GM12873 (cell line): ENCODE measurements at regions not wholly inside any gene's neighbourhood (a gene's known extent, or its start where the extent isn't known, plus 50 kb on each side); places are given as distances from the start of the nearest gene placed in this dataset.

Experiments used
- TF ChIP-seq, protein P1 (sequence below): IDR thresholded peaks from 2 replicates; pipeline ENCODE4 v1.5.1; 2012; ENCODE audit warnings: low read depth, mild to moderate bottlenecking, moderate library complexity, low read length, control low read depth; ENCODE audit not compliant: insufficient read depth; ENCODE audit errors: missing control alignments

DNA sequence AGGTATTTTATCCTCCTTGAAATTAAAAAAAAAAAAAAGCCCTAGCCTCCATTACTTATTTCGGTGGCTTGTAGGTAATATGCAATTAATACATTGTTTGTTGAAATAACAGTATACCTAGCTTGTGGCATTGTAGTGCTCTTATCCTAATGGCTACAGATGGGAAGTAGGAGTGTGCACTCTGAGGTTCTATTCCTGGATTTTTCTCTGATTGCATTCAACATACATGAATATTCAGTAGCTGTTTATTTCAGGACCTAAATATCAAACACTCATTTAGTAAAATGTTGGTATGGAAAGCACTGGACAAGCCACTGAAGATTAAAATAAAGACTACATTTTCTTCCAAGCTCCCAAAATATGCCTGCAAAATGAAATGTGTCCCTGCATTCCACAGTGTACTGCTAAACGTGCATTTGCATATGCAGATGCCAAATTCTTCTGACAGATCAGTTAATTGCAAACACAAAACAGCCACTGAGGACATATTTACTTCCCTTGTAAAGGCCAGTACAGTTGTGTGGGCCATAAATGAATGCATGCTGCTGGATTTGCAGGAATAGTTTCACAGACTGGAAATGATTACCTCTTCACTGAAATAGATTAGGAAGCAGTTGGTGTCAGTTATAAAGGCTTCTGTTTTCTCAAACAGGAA is 826.1 kb downstream of the PRELID2 start:
- TF ChIP-seq, protein P1, sequence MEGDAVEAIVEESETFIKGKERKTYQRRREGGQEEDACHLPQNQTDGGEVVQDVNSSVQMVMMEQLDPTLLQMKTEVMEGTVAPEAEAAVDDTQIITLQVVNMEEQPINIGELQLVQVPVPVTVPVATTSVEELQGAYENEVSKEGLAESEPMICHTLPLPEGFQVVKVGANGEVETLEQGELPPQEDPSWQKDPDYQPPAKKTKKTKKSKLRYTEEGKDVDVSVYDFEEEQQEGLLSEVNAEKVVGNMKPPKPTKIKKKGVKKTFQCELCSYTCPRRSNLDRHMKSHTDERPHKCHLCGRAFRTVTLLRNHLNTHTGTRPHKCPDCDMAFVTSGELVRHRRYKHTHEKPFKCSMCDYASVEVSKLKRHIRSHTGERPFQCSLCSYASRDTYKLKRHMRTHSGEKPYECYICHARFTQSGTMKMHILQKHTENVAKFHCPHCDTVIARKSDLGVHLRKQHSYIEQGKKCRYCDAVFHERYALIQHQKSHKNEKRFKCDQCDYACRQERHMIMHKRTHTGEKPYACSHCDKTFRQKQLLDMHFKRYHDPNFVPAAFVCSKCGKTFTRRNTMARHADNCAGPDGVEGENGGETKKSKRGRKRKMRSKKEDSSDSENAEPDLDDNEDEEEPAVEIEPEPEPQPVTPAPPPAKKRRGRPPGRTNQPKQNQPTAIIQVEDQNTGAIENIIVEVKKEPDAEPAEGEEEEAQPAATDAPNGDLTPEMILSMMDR = no peak

DNA sequence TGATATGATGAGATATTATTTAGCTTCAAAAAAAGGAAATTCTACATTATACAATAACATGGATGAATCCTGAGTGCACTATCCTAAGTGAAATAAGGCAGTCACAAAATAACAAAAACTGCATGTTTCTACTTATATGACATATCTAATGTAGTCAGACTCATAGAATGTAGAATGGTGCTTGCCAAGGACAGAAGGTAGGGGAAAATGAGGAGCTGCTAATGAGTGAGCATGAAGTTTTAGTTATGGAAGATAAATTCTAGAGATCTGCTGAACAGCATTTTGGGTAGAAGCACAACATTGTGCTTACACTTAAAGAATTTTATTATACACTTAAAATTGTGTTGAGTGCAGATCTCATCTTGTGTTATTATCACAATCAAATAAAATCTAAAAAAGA is 812.4 kb downstream of the KCTD16 start:
- TF ChIP-seq, protein P1 = no peak

DNA sequence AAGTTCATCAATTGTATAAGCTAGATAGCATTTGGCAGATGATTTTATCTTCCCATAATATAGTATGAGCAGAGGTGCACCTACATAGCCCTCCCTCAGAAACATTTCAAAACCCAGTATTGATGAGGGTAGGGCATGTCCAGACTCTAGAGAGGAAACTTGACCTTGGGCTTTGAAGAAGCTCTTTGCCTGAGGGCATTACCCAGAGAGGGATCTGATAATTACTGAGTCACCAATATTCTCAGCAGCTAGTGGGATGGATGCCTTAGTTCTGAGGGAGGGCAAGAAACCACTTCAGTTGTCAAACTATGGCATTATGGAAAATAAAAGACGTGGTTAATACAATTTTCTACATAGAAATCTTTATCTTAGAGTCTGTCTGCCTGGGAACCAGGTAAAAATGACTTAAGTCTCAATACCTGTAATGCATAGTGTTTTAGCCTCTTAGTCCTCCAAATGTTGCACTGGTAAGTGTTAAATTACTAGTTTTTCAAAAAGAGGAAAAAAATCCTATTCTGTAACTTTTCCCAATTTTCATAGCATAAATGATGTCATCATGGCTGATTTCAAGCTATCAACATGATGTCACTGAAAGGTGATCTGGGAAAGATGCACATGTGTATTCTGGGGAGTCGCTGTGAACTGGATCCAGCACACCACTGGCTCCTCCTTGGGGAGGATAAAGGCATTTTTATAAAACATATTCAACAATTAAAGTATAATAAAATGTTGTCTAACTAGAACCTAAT is 809.0 kb downstream of the KCTD16 start:
- TF ChIP-seq, protein P1 = no peak

DNA sequence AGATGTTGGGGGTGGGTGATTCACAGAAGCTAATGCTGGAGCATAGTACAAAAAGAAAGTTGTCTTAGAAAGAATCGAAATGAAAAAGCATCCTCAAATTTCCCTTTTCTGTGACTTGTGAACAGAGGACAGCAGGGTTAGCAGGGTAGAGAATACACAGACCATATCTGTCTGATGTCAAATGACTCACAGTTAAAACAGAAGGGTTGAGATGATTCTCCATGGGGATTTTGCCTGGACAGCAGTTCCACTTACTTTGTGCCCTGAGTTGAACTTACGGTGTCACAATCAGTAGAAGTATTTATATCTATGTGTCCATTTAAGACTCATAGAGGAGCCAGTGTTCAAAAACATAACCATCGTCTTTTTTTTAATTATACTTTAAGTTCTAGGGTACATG is 801.6 kb downstream of the KCTD16 start:
- TF ChIP-seq, protein P1 = no peak

DNA sequence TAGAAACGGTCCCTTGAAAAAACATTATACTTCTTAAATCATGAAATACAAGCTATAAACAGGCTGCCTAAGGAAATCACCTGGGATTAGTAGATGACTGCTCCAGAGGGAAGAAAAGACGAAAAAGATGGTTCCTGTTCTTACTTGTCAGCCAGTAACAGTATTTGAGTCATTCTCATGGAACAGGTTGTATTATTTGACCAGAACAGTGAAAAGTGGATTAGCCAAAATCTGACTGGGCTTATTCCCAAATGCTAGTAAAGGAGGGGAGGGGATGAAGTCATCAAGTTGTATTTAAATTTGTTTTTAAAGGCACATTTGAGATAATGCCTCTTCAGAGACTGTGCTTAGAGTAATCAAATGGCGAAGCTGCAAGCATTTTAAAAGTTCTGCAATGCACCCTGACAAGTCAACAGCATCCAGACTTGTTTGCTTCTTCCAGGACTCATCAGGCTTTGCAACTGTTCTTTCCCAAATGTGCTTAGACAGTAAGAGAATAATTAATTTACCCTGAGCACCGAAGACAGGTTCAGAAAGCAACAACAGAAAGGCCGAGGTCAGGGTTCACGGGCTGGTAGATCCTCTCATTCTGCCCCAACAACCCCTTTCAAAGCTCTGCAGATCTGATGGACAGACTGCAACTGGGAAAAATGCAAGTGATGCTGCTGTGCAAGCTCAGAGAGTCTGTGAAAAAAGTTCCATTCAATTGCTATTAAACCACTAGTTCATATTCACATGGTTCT is 800.6 kb downstream of the KCTD16 start:
- TF ChIP-seq, protein P1 = no peak

DNA sequence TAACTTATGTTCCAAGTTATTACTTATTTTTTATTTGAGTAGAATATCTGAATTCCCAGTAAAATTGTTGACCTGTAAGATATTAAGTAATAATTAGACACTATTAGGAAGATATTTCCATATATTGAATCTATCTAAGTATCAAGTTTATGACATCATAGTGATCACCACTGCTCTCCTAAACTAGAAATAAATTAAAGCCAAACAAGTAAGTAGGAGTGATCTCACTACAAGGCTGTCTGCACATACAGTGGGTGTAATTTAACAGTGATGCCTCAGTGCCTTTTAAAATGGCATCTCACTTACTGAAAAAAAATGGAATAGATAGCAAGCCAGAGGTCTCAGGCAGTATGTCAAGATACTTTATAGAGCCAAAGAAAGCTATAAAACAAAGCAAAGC is 789.6 kb downstream of the KCTD16 start:
- TF ChIP-seq, protein P1 = no peak

DNA sequence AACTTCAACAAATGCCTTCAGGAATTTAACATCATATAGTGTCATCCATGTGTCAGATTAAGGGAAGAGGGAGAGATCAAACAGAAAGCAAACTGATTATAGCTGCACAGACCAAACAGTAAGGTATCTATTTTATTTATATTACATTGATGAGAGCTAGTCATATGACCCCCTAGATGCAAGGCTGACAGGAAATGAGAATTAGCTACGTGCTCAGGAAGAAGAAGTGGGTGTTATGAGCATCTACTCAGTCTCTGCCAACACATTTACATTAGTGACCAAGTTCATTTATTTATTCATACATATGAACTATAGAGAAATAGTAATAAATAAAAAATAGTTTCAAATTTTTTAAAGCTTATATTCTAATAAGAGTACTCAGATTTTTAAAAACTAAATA is 787.3 kb downstream of the KCTD16 start:
- TF ChIP-seq, protein P1 = no peak
